Left renal cortex interstitium (tissue), 4 donors: ENCODE measurements at regions not wholly inside any gene's neighbourhood (a gene's known extent, or its start where the extent isn't known, plus 50 kb on each side); places are given as distances from the start of the nearest gene placed in this dataset.

Source experiments
- DNase-seq, 4 donors: peaks; one replicate each; pipeline ENCODE4 v3.0.0-alpha.2; 2013; ENCODE audit warnings: low read depth in 4 of 4, low spot score in 2 of 4, missing footprints in 1 of 4

DNA sequence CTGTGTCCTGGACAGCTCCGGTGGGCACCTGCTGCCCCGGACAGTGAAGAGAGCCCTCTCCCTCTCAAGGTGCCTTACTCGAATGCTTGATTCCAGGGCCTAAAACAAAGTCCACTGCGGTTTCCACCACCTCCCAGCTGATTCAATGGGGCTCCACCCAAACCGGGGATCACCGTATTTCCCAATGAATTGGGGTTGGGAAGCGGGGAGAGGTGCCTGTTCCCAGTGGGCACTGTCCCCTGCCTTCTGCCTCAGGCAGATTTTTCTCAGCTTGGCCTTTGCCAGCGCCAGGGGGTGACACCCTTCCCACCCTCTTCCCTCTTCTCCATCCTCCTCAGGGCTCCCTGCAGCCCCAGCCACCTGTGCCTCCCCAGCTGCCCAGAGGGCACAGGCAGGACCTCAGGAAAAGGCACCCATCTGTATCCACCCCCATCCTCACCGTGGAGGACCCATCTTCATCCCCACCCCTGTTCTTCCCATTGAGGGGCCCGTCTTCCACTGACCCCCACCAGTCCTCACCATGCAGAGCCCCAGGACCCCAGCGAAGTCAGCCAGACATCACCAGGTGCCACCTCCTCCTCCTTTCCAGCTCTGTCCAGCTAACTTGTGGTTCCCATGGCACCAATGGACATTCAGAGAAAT lies 66.7 kb upstream of the HPCAL1 start:
- no peak for DNase-seq

DNA sequence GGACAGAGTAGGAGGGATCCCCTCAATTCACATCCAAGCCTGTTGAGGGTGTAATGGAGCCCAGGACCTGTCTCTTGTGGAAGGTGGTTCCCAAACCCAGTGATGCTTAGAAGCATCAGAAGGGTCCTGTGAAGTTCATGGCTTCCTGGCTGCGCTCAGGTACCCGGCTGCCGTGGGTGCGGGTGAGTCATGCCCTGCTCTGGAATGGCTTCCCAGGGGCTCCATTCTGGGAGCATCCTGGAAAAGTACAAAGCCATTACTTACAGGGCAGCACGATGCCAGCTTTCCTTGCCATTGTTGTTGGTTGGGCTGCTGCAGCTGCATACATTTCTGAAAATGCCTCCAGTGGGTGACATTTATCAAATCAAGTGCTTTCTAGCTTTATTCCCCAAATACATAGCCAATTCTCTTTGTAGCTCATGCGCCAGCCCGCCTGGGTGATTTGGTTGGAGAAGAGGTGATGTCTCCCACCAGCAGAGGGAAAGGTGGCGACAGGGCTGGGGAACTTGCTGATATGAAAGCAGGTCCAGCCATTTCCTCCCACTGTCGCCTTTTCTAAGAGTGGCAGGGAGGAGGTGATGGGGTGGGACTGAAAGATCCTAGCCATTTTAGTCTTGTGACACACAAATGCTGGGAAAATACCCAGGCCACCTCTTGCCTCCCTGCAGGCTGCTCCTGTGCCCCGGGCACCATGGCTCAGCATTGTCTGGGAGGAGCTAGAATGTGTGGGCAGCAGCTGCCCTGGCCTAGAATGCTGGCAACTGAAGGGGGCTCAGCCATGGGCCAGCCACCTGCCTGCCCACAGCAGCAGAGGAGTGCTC lies 65.9 kb upstream of the HPCAL1 start:
- no peak for DNase-seq

DNA sequence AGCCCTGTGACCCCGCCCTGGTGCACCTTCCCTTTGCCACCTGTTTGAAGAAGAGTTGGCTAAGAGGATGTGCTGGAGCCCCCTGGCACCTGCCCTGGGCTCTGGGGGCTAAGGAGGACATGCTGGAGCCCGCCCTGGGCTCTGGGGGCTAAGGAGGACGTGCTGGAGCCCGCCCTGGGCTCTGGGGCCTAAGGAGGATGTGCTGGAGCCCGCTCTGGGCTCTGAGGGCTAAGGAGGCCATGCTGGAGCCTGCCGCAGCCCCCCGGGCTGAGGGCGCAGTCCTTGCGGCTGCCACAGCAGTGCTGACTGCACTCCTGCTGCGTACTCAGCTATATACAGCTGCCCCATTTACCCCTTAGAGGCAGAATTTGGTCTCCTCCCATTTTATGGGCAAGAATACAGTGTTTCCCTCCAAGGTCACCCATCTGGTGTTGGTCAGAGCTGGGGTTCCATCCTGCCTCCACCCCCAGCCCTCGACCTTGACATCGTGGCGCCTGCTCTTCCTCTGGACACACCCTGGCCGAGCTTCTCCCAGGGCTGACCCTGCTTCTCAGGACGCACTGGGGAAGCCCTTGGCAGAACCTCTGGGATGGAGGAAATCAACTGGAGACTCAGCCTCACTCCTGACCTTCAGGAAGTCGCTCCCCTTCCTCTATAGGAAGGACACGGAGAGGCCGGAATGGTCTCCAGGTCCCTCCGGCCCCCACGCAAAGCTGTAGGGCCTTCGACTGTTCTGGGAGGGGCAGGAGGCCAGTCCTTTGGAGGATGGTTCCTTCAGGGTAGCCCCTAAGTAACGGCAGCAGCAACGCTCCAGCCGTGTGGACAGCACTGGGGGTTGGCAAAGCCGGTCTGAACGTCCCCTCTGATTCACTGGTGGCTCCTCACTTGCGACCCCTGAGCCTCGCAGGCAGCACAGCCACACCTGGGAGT lies 65.0 kb upstream of the HPCAL1 start:
- DNase-seq: no peak

DNA sequence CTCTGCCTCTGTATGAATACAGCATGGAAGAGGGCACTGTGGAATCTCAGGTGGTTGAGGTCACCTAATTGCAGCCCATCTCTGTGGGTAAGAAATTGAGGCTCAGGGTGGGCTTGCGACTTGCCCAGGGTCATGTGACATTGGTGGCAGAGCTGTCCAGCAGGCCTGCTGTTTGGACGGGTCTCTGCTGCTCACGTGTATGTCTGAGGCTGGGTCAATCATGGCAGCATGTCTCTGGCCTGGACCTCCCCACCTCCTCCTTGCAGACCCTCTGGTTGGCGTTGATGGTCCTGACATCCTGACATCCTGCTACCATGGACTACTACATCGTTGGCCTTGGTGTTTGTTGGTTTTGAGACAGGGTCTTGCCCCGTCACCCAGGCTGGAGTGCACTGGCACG lies 64.3 kb upstream of the HPCAL1 start:
- no peak for DNase-seq

DNA sequence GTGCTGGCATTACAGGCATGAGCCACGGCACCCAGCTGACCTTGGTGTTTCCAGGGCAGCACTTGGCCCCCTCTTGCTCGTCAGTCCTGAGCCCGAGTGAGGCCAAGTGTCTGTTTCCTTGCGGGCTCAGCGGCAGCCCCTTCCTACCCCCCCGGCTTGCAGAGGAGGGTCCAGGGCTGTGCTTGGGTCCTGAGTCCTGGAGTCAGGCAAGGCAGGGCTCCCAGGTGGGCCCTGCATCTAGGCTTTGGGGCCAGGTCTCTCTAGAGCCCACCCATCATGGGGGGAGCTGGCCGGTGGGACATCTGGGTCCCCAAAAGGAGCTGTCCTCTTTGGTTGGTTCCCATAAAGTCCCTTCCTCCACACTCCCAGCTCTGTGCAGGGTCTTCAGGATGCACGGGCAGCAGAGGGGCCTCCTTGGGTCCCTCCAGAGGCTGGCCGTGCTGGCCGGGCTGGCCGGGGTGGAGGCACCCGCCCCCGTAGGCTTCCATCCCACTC lies 63.7 kb upstream of the HPCAL1 start:
- no peak for DNase-seq

DNA sequence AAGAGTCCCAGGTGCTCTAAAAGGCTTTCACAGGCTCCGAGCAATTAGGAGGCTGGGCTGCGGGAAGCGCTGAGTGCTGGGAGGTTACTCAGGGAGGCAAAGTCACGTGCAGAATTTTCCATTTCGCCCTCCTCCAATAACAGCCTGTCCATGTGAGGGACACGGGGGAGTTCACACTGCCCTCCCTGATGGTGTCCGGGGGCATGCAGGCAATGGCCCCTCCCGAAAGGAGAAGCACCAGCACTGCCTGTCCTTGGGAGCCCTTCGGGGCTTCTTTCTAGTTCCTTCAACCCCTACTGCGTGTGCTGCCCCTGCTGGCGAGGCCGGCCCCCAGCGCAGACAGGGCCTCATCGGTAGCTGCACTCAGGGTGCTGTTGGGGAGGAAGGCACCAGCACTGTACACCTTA lies 63.1 kb upstream of the HPCAL1 start:
- no peak for DNase-seq

DNA sequence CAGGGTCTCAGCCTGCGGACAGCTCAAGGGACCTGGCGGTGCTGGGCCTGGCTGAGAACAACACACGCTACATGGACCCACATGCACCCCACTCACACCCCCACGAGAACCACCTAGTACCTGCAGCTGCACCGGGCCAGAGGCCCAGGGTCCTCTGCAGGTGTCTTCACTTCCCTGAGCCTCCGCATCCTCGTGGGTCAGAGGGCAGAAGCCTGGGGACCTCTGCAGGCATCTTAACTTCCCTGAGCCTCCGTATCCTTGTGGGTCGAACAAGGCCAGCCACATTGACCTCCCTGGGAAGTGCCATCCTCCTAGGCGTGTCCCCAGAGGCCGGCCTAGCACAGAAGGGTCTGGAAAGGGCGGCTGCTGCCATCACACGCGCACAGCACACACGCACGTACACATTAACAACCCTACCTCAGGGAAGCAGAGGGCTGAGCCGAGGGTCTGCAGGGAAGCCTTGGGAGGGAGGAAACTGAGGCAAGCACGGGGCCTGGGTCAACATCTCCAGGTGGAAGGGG lies 62.5 kb upstream of the HPCAL1 start:
- DNase-seq: no peak

DNA sequence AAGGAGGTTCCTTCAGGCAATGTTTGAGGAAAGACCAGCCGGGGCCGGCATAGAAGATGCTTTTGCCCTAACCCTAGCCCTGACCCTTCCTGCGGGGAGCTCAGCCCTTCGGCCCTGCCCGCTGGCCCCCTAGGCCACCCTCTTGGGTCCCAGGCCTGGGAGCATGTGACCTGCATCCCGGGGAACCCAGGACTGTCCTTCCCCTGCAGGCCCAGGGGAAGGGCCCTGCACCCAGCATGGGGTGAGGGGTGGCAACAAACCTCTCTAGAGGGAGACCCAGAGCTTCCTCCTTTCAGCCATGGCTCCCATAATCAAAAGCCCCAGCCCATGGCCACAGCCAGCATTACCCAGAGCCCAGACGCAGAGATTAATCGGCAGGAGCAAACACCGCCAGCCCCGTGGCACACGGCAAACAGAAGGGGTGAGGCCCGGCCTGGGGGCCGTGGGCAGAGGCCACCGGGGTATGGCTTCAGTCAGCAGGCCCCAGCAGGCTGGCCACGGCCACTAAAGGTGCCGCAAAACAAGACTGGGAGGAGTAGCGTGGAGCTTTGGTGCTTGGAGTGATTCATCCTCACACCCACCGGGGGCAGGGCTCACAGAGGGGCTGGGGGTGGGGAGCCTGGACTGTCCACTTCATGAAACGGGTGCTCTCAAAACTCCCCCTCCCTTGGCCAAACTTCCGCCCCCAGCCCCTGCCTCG lies 61.6 kb upstream of the HPCAL1 start:
- no peak for DNase-seq

DNA sequence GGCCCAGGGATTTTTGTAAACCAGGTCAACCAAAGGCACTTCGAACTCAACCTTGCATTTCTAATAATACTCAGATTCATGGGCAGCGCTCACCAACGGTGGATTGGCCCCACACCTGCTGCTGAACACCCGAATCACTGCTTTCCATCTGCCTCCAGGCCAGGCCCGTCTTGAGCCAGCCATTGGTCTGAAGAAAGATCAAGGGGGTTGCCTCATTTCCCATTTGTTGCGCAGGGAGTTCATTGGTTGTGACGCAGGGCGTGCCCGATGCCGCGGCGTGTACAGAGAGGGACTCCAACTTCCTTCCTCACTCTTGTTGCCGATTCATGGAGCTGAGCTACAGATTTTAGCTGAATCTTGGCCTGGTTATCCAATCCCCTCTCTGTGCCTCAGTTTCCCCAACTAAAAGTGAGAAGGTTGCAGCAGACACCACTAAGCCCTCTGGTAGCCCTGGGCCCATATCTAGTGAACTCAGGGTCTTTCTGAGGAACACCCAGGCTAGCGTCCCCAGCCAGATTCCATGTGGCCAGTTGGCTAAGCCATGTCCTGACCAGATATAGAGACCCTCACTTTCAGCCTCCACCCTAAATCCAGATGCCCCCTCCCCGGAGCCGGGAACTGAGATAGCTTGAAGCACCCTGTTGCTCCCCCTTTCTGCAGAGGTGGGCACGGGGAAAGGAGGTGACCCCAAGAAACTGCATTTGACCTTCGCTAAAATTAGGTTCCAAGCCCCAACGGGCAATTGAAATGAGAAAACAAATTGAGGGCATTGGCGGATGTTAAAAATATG lies 60.9 kb upstream of the HPCAL1 start:
- DNase-seq: no peak

DNA sequence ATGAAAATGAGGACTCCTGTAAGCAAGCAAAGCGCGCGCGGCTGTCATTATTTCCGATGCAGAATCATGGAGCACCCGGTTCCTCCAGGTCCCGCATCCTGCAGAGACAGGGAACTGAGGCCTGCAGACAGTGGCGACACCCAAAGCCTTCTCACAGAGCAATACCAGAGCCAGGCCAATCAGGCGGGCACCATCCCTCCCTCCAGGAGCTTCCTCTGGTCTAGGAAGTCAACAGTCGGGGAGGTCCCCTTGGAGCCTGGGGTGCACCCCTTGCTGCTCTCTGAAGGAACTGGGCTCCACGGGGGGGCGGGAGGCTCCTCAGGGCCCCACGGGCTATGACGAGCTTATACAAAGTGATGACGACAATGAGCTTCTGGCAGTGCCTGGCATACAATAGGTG lies 60.3 kb upstream of the HPCAL1 start:
- DNase-seq: no peak

DNA sequence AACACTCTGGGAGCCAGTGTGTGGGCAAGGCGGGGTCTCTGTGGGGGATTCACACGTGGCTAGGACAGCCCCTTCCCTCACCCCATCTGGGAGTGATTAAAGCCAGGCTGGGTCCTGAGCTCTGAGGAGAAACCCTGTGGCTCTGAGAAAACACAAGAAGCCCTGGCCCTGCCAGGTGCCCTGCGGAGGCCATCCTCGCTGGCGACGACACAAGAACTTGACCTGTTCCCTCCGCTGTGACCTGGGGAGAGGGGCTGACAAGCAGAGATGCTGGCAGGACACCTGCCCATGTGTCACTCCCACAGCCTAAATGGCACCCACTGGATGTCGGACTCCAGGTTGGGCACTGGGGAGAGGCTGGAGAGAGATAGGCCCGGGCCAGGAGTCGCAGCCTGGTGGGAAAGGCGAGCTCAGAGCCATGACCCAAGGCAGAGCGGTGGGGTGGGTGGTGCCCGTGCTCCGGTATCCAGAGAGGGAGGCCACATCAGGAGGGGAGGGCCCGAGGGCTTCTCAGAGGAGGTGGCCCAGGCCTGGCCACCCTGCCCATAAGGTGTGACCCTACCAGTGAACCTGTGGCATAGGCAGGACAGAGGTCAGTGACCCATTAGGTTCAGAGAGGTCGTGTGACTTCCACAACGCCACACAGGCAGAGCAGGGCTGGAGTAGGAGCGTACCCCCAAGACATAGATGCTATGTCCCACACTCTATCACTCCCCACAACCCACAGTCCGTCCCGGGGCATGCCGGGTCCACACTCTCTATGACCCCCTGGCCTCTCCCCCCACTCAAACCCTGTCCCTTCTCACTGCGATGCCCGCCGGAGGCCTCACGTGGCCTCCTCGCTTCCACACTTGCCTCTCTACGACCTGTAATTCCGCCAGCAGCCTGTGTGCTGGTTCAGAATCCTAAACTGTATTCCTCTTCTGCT lies 59.4 kb upstream of the HPCAL1 start:
- DNase-seq: no peak

DNA sequence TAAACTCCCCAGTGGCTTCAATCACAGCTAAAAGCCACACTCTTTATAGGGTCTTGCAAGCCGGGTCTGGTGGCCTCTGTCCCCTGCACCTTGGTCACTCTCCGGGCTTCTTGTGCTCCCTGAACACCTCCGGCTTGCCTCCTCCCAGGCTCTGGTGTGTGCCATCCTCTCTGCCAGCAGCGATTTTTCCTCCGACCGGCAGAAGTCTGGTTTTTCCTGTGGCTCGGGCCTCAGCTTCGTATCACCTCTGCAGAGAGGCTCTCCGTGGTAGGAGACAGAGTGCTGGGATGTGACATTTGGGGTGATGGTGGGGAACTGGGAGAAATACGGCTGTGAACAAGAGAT lies 58.8 kb upstream of the HPCAL1 start:
- no peak for DNase-seq

DNA sequence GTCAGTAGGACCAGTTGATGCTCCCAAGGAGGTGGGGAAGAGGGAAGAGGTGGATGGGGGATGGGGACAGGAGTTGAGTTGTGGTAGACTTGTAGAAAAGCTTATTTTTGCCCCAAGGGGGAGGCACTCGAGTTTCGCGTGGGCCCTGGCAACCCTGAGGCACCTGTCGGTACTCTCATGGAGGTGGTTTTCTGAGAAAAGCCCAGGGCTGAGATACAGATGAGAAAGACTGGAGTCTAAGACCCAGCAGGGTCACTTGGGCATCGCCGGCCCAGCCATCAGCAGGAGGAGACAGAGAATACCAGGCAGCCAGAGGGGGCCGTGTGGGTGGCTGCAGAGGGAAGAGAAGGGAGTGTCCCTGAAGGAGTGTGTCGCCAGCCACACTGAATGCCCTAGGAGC lies 57.7 kb upstream of the HPCAL1 start:
- no peak for DNase-seq

DNA sequence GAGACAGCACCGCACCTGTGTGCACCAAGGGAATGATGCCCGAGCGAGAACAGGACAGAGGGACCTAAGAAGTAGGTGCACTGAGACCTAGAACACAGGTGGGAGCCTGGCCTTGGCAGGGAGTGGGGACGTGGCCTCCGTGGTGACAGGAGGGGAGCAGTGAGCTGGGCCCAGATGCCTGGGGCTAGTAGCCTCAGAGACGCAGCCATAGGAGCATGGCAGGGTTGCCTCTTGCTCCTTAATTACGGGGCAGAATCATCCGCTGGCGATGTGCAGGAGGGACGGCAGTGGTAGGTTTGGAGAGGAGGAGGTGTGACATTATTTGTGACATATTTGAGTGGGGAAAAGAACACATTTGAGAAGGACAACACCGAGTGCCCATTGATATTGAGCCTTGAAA lies 57.0 kb upstream of the HPCAL1 start:
- no peak for DNase-seq

DNA sequence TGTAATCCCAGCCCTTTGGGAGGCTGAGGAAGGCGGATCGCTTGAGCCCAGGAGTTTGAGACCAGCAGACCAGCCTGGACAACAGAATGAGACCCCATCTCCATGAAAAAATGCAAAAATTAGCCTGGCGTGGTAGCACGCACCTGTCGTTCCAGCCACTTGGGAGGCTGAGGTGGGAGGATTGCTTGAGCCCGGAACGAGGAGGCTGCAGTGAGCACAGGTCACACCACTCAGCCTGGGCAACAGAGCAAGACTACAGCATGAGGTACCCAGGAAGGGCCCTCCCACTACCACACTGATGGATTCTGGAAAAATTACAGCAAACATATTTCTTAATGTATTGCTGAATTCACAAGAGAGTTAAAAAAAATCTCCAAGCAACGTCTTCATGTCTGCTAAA lies 56.3 kb upstream of the HPCAL1 start:
- DNase-seq: no peak

DNA sequence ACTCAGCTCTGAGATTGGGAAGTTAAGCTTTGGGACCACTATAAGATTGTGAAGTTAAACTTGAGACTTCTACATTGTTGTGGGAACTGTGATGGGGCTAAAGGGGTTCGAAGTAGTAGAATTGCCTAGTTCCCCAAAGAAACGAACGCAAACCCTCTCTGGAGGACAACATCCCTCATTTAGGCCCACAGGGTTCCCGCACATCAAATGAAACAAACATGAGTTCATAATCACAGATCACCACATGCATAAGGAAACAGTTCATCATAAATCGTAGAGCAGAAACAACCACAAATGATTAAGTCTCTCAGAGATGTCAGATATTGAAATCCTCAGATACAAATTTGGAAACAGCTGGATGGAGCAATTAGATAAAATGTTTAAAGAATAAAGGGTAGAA lies 55.9 kb upstream of the HPCAL1 start:
- no peak for DNase-seq

DNA sequence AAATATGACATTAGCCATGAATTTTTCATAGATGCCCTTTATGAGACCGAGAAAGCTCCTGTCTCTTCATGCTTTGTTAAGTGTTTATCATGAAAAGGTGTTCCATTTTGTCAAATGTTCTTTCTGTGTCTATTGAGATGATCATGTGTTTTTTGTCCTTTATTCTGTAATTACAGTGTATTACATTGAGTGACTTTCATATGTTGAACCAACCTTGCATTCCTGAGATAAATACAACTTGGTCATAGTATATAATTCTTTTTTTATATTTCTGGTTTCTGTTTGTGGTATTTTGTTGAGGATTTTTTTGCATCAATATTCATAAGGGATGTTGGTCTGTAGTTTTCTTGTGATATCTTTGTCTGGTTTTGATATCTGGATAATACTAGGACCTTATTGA lies 52.9 kb upstream of the HPCAL1 start:
- DNase-seq: no peak

DNA sequence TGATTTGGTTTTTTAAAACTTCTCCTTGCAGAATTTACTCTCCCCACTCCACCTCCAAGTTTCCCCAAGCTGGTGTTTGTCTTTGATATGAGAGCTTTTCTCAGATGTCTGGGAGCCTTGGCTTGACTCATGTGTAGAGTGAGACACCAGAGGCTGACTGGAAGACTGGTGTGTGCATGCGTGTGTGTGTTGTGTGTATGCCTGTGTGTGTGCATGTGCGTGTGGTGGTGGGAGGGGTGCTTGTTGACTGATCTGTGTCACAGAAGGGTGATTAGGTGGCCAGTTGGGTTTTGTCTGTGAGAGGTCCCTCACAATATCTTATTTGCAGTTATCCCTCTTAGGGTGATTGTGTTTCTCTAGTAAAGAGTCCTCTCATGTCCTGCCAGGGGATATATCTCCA lies 50.5 kb upstream of the HPCAL1 start:
- no peak for DNase-seq

DNA sequence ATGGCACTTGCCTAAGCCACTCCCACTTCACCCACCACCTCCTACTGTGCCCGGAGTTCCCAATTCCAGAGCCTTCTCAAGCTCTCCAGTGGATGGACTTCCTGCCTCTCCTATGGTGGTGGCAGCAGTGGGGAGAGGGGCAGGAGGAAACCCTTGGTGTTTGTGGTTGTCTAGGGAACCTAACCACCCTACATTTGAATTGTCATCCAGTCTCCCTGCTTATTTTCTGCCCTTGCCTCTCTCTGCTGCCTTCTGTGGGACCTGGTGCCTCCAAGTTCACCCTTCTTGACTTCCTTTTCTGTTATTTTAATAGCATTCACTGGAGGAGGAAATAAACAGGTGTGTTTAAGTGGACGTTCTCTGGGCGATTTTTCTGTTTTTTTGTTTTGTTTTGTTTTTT lies 50.0 kb upstream of the HPCAL1 start:
- no peak for DNase-seq
